ENCODE measurements at regions not wholly inside any gene's neighbourhood (a gene's known extent, or its start where the extent isn't known, plus 50 kb on each side); places are given as distances from the start of the nearest gene placed in this dataset.

- H3K9ac ChIP-seq (ENCODE audit: low read depth in 1 of 3, low read length in 3 of 3): no peak overlapping the region
- no peak overlapping the region for H3K27ac ChIP-seq (ENCODE audit: low read depth, low read length)
- H3K27me3 ChIP-seq (ENCODE audit: control insufficient read depth in 3 of 3, insufficient read depth in 3 of 3, low read length in 3 of 3): peaks cover 6 to 42% (median 10%) of the 10 kb centered on the region in 3 donors
- peaks cover 0 to 3% (median 0%) of the 10 kb centered on the region in 3 donors for H3K9me3 ChIP-seq (ENCODE audit: control insufficient read depth in 3 of 3, low read length in 3 of 3)
- no peak overlapping the region for H3K4me3 ChIP-seq (ENCODE audit: low read length in 3 of 3)
- no peaks in the 10 kb centered on the region for H3K36me3 ChIP-seq (ENCODE audit: control insufficient read depth in 3 of 3, insufficient read depth in 3 of 3, low read length in 3 of 3)
- H3K4me1 ChIP-seq (ENCODE audit: control insufficient read depth in 3 of 3, insufficient read depth in 3 of 3, low read length in 3 of 3): no peaks in the 10 kb centered on the region
Measured at GRCh38 chr11:71183878-71184277, 68.5 kb downstream of the SHANK2 start.

GRCh38 chr11:71182791-71183677 is 69.3 kb downstream of the SHANK2 start:
- Histone ChIP-seq H3K9me3 (ENCODE audit: control insufficient read depth in 3 of 3, low read length in 3 of 3) (peaks cover 0 to under 1% (median 0%) of the 10 kb centered on the region in 3 donors), H3K27ac (ENCODE audit: low read depth, low read length) (no peak overlapping the region), H3K27me3 (ENCODE audit: control insufficient read depth in 3 of 3, insufficient read depth in 3 of 3, low read length in 3 of 3) (peaks cover 5 to 38% (median 10%) of the 10 kb centered on the region in 3 donors), H3K36me3 (ENCODE audit: control insufficient read depth in 3 of 3, insufficient read depth in 3 of 3, low read length in 3 of 3) (no peaks in the 10 kb centered on the region), H3K4me1 (ENCODE audit: control insufficient read depth in 3 of 3, insufficient read depth in 3 of 3, low read length in 3 of 3) (no peaks in the 10 kb centered on the region), H3K4me3 (ENCODE audit: low read length in 3 of 3) (no peak overlapping the region), H3K9ac (ENCODE audit: low read depth in 1 of 3, low read length in 3 of 3) (no peak overlapping the region)

- H3K4me1 ChIP-seq (ENCODE audit: control insufficient read depth in 3 of 3, insufficient read depth in 3 of 3, low read length in 3 of 3): no peaks in the 10 kb centered on the region
- peaks cover under 1 to 32% (median 5%) of the 10 kb centered on the region in 3 donors for H3K27me3 ChIP-seq (ENCODE audit: control insufficient read depth in 3 of 3, insufficient read depth in 3 of 3, low read length in 3 of 3)
- no peak overlapping the region for H3K9ac ChIP-seq (ENCODE audit: low read depth in 1 of 3, low read length in 3 of 3)
- no peak overlapping the region for H3K4me3 ChIP-seq (ENCODE audit: low read length in 3 of 3)
- no peak overlapping the region for H3K27ac ChIP-seq (ENCODE audit: low read depth, low read length)
- H3K9me3 ChIP-seq (ENCODE audit: control insufficient read depth in 3 of 3, low read length in 3 of 3): no peaks in the 10 kb centered on the region
- no peaks in the 10 kb centered on the region for H3K36me3 ChIP-seq (ENCODE audit: control insufficient read depth in 3 of 3, insufficient read depth in 3 of 3, low read length in 3 of 3)
Measured at GRCh38 chr11:71181566-71181965, 70.8 kb downstream of the SHANK2 start.

- peaks cover 0 to 26% (median 5%) of the 10 kb centered on the region in 3 donors for H3K27me3 ChIP-seq (ENCODE audit: control insufficient read depth in 3 of 3, insufficient read depth in 3 of 3, low read length in 3 of 3)
- H3K4me1 ChIP-seq (ENCODE audit: control insufficient read depth in 3 of 3, insufficient read depth in 3 of 3, low read length in 3 of 3): no peaks in the 10 kb centered on the region
Measured at GRCh38 chr11:71180694-71181470, 71.5 kb downstream of the SHANK2 start.

GRCh38 chr11:71179877-71180605 is 72.3 kb downstream of the SHANK2 start:
- Histone ChIP-seq H3K9me3 (ENCODE audit: control insufficient read depth in 3 of 3, low read length in 3 of 3) (no peaks in the 10 kb centered on the region), H3K4me1 (ENCODE audit: control insufficient read depth in 3 of 3, insufficient read depth in 3 of 3, low read length in 3 of 3) (no peaks in the 10 kb centered on the region), H3K27me3 (ENCODE audit: control insufficient read depth in 3 of 3, insufficient read depth in 3 of 3, low read length in 3 of 3) (peaks cover 0 to 24% (median 8%) of the 10 kb centered on the region in 3 donors)

More at GRCh38 chr11:71180694-71181470, 71.5 kb downstream of the SHANK2 start:
- H3K27ac ChIP-seq (ENCODE audit: low read depth, low read length): no peak overlapping the region
- H3K36me3 ChIP-seq (ENCODE audit: control insufficient read depth in 3 of 3, insufficient read depth in 3 of 3, low read length in 3 of 3): no peaks in the 10 kb centered on the region
- H3K4me3 ChIP-seq (ENCODE audit: low read length in 3 of 3): no peak overlapping the region
- no peak overlapping the region for H3K9ac ChIP-seq (ENCODE audit: low read depth in 1 of 3, low read length in 3 of 3)
- H3K9me3 ChIP-seq (ENCODE audit: control insufficient read depth in 3 of 3, low read length in 3 of 3): no peaks in the 10 kb centered on the region

GRCh38 chr11:71178076-71178475 is 74.3 kb downstream of the SHANK2 start:
- Histone ChIP-seq H3K36me3 (ENCODE audit: control insufficient read depth in 3 of 3, insufficient read depth in 3 of 3, low read length in 3 of 3) (no peaks in the 10 kb centered on the region), H3K27me3 (ENCODE audit: control insufficient read depth in 3 of 3, insufficient read depth in 3 of 3, low read length in 3 of 3) (peaks cover 0 to 19% (median 9%) of the 10 kb centered on the region in 3 donors), H3K9ac (ENCODE audit: low read depth in 1 of 3, low read length in 3 of 3) (no peak overlapping the region), H3K9me3 (ENCODE audit: control insufficient read depth in 3 of 3, low read length in 3 of 3) (no peaks in the 10 kb centered on the region), H3K27ac (ENCODE audit: low read depth, low read length) (no peak overlapping the region), H3K4me1 (ENCODE audit: control insufficient read depth in 3 of 3, insufficient read depth in 3 of 3, low read length in 3 of 3) (no peaks in the 10 kb centered on the region), H3K4me3 (ENCODE audit: low read length in 3 of 3) (no peak overlapping the region)

More at GRCh38 chr11:71179877-71180605, 72.3 kb downstream of the SHANK2 start:
- Histone ChIP-seq H3K4me3 (ENCODE audit: low read length in 3 of 3) (no peak overlapping the region), H3K36me3 (ENCODE audit: control insufficient read depth in 3 of 3, insufficient read depth in 3 of 3, low read length in 3 of 3) (no peaks in the 10 kb centered on the region), H3K9ac (ENCODE audit: low read depth in 1 of 3, low read length in 3 of 3) (no peak overlapping the region), H3K27ac (ENCODE audit: low read depth, low read length) (no peak overlapping the region)

- Histone ChIP-seq H3K27me3 (ENCODE audit: control insufficient read depth in 3 of 3, insufficient read depth in 3 of 3, low read length in 3 of 3) (peaks cover 3 to 16% (median 6%) of the 10 kb centered on the region in 3 donors), H3K4me3 (ENCODE audit: low read length in 3 of 3) (no peak overlapping the region), H3K4me1 (ENCODE audit: control insufficient read depth in 3 of 3, insufficient read depth in 3 of 3, low read length in 3 of 3) (no peaks in the 10 kb centered on the region), H3K9me3 (ENCODE audit: control insufficient read depth in 3 of 3, low read length in 3 of 3) (no peaks in the 10 kb centered on the region), H3K36me3 (ENCODE audit: control insufficient read depth in 3 of 3, insufficient read depth in 3 of 3, low read length in 3 of 3) (no peaks in the 10 kb centered on the region), H3K9ac (ENCODE audit: low read depth in 1 of 3, low read length in 3 of 3) (no peak overlapping the region), H3K27ac (ENCODE audit: low read depth, low read length) (no peak overlapping the region)
Measured at GRCh38 chr11:71176812-71177211, 75.6 kb downstream of the SHANK2 start.

- Histone ChIP-seq H3K4me3 (ENCODE audit: low read length in 3 of 3) (no peak overlapping the region), H3K36me3 (ENCODE audit: control insufficient read depth in 3 of 3, insufficient read depth in 3 of 3, low read length in 3 of 3) (no peaks in the 10 kb centered on the region), H3K9ac (ENCODE audit: low read depth in 1 of 3, low read length in 3 of 3) (no peak overlapping the region), H3K4me1 (ENCODE audit: control insufficient read depth in 3 of 3, insufficient read depth in 3 of 3, low read length in 3 of 3) (no peaks in the 10 kb centered on the region), H3K9me3 (ENCODE audit: control insufficient read depth in 3 of 3, low read length in 3 of 3) (no peaks in the 10 kb centered on the region), H3K27ac (ENCODE audit: low read depth, low read length) (no peak overlapping the region), H3K27me3 (ENCODE audit: control insufficient read depth in 3 of 3, insufficient read depth in 3 of 3, low read length in 3 of 3) (peaks cover 5 to 27% (median 7%) of the 10 kb centered on the region in 3 donors)
Measured at GRCh38 chr11:71173709-71174108, 78.7 kb downstream of the SHANK2 start.

- H3K27me3 ChIP-seq (ENCODE audit: control insufficient read depth in 3 of 3, insufficient read depth in 3 of 3, low read length in 3 of 3): peaks cover 5 to 27% (median 7%) of the 10 kb centered on the region in 3 donors
- no peak overlapping the region for H3K9ac ChIP-seq (ENCODE audit: low read depth in 1 of 3, low read length in 3 of 3)
- H3K9me3 ChIP-seq (ENCODE audit: control insufficient read depth in 3 of 3, low read length in 3 of 3): no peaks in the 10 kb centered on the region
- H3K27ac ChIP-seq (ENCODE audit: low read depth, low read length): no peak overlapping the region
- no peak overlapping the region for H3K4me3 ChIP-seq (ENCODE audit: low read length in 3 of 3)
- H3K4me1 ChIP-seq (ENCODE audit: control insufficient read depth in 3 of 3, insufficient read depth in 3 of 3, low read length in 3 of 3): no peaks in the 10 kb centered on the region
- no peaks in the 10 kb centered on the region for H3K36me3 ChIP-seq (ENCODE audit: control insufficient read depth in 3 of 3, insufficient read depth in 3 of 3, low read length in 3 of 3)
Measured at GRCh38 chr11:71172680-71173079, 79.7 kb downstream of the SHANK2 start.
